ENCODE measurements at regions not wholly inside any gene's neighbourhood (a gene's known extent, or its start where the extent isn't known, plus 50 kb on each side); places are given as distances from the start of the nearest gene placed in this dataset.

DNA sequence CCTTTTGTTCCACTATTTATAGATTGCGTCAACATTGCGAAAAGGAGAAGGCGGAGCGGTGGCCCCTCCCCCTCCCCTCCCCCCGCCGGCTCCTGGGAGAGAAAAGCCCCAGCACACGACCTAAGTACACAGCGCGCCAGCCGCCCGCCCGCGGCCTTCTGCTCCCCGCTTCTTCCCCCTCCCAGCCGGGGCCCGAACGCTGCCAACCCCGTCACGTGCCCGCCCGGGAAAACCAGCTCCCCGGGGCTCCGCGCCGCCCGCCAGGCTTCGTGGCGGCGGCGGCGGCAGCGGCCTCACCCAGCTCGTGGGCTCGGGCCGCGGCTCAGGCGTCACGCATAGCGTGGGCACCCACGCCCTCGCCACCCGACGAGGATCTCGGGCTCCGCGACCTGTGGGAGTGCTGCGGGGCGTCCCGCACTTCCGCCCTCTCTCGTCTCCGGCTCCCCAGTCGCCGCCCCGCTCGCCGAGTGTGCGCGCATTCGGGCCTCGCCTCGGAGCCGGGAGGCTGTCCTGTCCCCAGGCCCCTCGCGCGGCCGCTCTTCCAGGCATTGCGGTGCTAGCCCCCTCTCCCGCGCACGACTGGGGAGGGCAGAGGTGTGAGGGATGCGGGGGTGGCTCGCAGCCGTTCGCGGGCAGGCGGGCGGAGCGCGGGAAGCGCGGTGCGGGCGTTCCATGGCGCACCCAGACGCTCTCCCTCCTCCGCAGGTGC, 110.5 kb downstream of the KCNRG start:
- Histone ChIP-seq H3K14ac (replicated peaks; ENCODE audit: low read depth, low read length) (0 out of 2 replicates have a peak overlapping the region, but pooled peaks have one; percentile 77), H4K91ac (ENCODE audit: insufficient read depth, low read depth, low read length) (peak overlapping the region; percentile 45; the same call in 1 of the 2 replicates), H3K27me3 (ENCODE audit: control insufficient read depth, insufficient read depth, low read length) (peaks cover 4% of the 10 kb centered on the region; the same call in 1 of the 2 replicates), H3K9me3 (ENCODE audit: control insufficient read depth, insufficient read depth, low read length) (no peaks in the 10 kb centered on the region; the same call in 1 of the 2 replicates), H3K9me1 (ENCODE audit: insufficient read depth, low read length) (peaks cover 10% of the 10 kb centered on the region), H3K36me3 (ENCODE audit: control insufficient read depth, insufficient read depth, low read length) (peaks cover 4% of the 10 kb centered on the region; the same call in 1 of the 2 replicates), H2BK5ac (ENCODE audit: low read depth, low read length, poor library complexity, severe bottlenecking) (peak overlapping the region; percentile 91), H3K4me2 (ENCODE audit: low read depth, low read length) (peak overlapping the region; percentile 93), H3K79me1 (ENCODE audit: low read depth in 1 of 2, low read length in 2 of 2) (peaks cover 17 to 36% of the 10 kb centered on the region in 2 experiments), H4K8ac (ENCODE audit: low read depth in 2 of 2, low read length in 2 of 2) (peak overlapping the region; percentile 27 to 88; a peak in 3 of 4 replicates), H3K23ac (ENCODE audit: low read depth, low read length) (peak overlapping the region; percentile 61), H3K18ac (ENCODE audit: low read depth, low read length) (peak overlapping the region; percentile 74; the same call in 1 of the 2 replicates), H3K4me3 (ENCODE audit: insufficient read depth, low read depth, low read length) (peak overlapping the region; percentile 89), H2BK20ac (ENCODE audit: low read depth, low read length) (peak overlapping the region; percentile 23; the same call in 1 of the 2 replicates), H3K4me1 (ENCODE audit: control insufficient read depth, insufficient read depth, low read length) (peaks cover 7% of the 10 kb centered on the region), H2BK15ac (ENCODE audit: low read depth, low read length) (no peak overlapping the region), H3K27ac (ENCODE audit: insufficient read depth, low read length) (peak overlapping the region; percentile 95), H3K9ac (ENCODE audit: low read depth, low read length) (peak overlapping the region; percentile 93), H4K20me1 (ENCODE audit: insufficient read depth, low read length) (peaks cover 14% of the 10 kb centered on the region; the same call in 1 of the 2 replicates), H3K4ac (ENCODE audit: low read depth, low read length) (peak overlapping the region; percentile 67), H4K5ac (ENCODE audit: low read depth, low read length) (peak overlapping the region; percentile 82), H2BK120ac (ENCODE audit: low read depth, low read length) (peak overlapping the region; percentile 80; the same call in 1 of the 2 replicates), H2AK9ac (replicated peaks; ENCODE audit: low read depth, low read length, poor library complexity) (peak overlapping the region; percentile 81), H2AFZ (replicated peaks; ENCODE audit: low read length, poor library complexity) (peak overlapping the region; percentile 96), H2AK5ac (ENCODE audit: low read depth, low read length) (peak overlapping the region; percentile 44), H3K56ac (ENCODE audit: extremely low read depth, insufficient read depth, low read length) (peak overlapping the region; percentile 8)
- BruUV-seq (replicated peaks), result no TSS peak
- intact Hi-C loops (cut with micrococcal nuclease), result loop anchor here (1.0 to 10.0 kb wide), 6 partner anchors 129 to 789 kb away; partner anchors contain the start of gene TRIM13
- CTCF ChIA-PET, result interaction anchor here (1.5 kb wide), 1 partner anchor 150 kb away, joined by 6 read pairs; no protein-coding TSS in a partner anchor
- dilution Hi-C loops (cut with HindIII; ENCODE audit: low sequenced_read_pairs, unreplicated experiment), result no loop called here
- in situ Hi-C loops (cut with MboI; ENCODE audit: low sequenced_read_pairs), result no loop called here
- WGBS, 2 experiments (ENCODE audit: extremely low coverage in 2 of 2, insufficient read length in 1 of 2), result 1% methylated on average over 29 of the region's 87 CpGs; no CpG with 5 or more reads in 1 of the 2 experiments
- POLR2A ChIA-PET (ENCODE audit: unreplicated experiment), result interaction anchor here (2.1 kb wide), 1 partner anchor 11 kb away, joined by 10 read pairs; no protein-coding TSS in a partner anchor
- DNase-seq (peak; percentile 80), ATAC-seq (ENCODE audit: low read depth) (peak; percentile 54)
- TF ChIP-seq, protein P1, sequence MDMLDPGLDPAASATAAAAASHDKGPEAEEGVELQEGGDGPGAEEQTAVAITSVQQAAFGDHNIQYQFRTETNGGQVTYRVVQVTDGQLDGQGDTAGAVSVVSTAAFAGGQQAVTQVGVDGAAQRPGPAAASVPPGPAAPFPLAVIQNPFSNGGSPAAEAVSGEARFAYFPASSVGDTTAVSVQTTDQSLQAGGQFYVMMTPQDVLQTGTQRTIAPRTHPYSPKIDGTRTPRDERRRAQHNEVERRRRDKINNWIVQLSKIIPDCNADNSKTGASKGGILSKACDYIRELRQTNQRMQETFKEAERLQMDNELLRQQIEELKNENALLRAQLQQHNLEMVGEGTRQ (IDR thresholded peaks at IDR 0.05; ENCODE audit: low read depth, low read length), result peak; percentile 93
- TF ChIP-seq MAZ (IDR thresholded peaks at IDR 0.05; ENCODE audit: borderline replicate concordance, low read depth, low read length) (peak; percentile 89), POLR2A (IDR thresholded peaks at IDR 0.05; ENCODE audit: low read depth, low read length) (peak; percentile 72; the same call in 1 of the 2 replicates), BHLHE40 (IDR thresholded peaks at IDR 0.05; ENCODE audit: low read depth, low read length) (peak; percentile 91), CEBPB (IDR thresholded peaks at IDR 0.05; ENCODE audit: low read depth, low read length) (peak; percentile 76), RAD21 (IDR thresholded peaks at IDR 0.05; ENCODE audit: low read length) (no peak)
